ENCODE measurements at regions not wholly inside any gene's neighbourhood (a gene's known extent, or its start where the extent isn't known, plus 50 kb on each side); places are given as distances from the start of the nearest gene placed in this dataset.

GRCh38 chr1:60699325-60699724, 383.0 kb upstream of the NFIA start:
- Histone ChIP-seq H3K27ac (no peak overlapping the region), H3K36me3 (no peaks in the 10 kb centered on the region), H3K4me1 (no peaks in the 10 kb centered on the region), H3K4me3 (no peak overlapping the region), H3K9me3 (no peaks in the 10 kb centered on the region), H3K27me3 (no peaks in the 10 kb centered on the region)
- DNase-seq (ENCODE audit: low spot score in 2 of 2), result no peak
- intact Hi-C loops (cut with DNase I), result no loop called here
- no peak for TF ChIP-seq CTCF (IDR thresholded peaks at IDR 0.05)

- Histone ChIP-seq H3K27ac (no peak overlapping the region), H3K4me3 (no peak overlapping the region), H3K27me3 (no peaks in the 10 kb centered on the region), H3K36me3 (no peaks in the 10 kb centered on the region), H3K4me1 (no peaks in the 10 kb centered on the region), H3K9me3 (peaks cover 0 to 12% of the 10 kb centered on the region in 2 donors)
- no peak for TF ChIP-seq CTCF (IDR thresholded peaks at IDR 0.05)
- DNase-seq (ENCODE audit: low spot score in 2 of 2), result no peak
- intact Hi-C loops (cut with DNase I), result no loop called here
Measured at GRCh38 chr1:60697204-60697994, 385.0 kb upstream of the NFIA start.

GRCh38 chr1:60696512-60696911, 385.8 kb upstream of the NFIA start:
- no peak overlapping the region for H3K4me3 ChIP-seq
- H3K4me1 ChIP-seq, result no peaks in the 10 kb centered on the region
- no peak for DNase-seq (ENCODE audit: low spot score in 2 of 2)
- no peaks in the 10 kb centered on the region for H3K27me3 ChIP-seq
- peaks cover 0 to 12% of the 10 kb centered on the region in 2 donors for H3K9me3 ChIP-seq
- no peak for TF ChIP-seq CTCF (IDR thresholded peaks at IDR 0.05)
- no peaks in the 10 kb centered on the region for H3K36me3 ChIP-seq
- intact Hi-C loops (cut with DNase I), result no loop called here
- no peak overlapping the region for H3K27ac ChIP-seq

- Histone ChIP-seq H3K27ac (no peak overlapping the region), H3K27me3 (no peaks in the 10 kb centered on the region), H3K4me1 (no peaks in the 10 kb centered on the region), H3K4me3 (no peak overlapping the region), H3K36me3 (no peaks in the 10 kb centered on the region), H3K9me3 (peaks cover 0 to 12% of the 10 kb centered on the region in 2 donors)
- TF ChIP-seq CTCF (IDR thresholded peaks at IDR 0.05), result no peak
- DNase-seq (ENCODE audit: low spot score in 2 of 2), result no peak
- intact Hi-C loops (cut with DNase I), result no loop called here
Measured at GRCh38 chr1:60695716-60696171, 386.6 kb upstream of the NFIA start.

- H3K4me1 ChIP-seq, result no peaks in the 10 kb centered on the region
- H3K27me3 ChIP-seq, result no peaks in the 10 kb centered on the region
- H3K9me3 ChIP-seq, result peaks cover 0 to 12% of the 10 kb centered on the region in 2 donors
- intact Hi-C loops (cut with DNase I), result no loop called here
- DNase-seq (ENCODE audit: low spot score in 2 of 2), result no peak
- no peak overlapping the region for H3K4me3 ChIP-seq
- H3K27ac ChIP-seq, result no peak overlapping the region
- no peaks in the 10 kb centered on the region for H3K36me3 ChIP-seq
- TF ChIP-seq CTCF (IDR thresholded peaks at IDR 0.05), result no peak
Measured at GRCh38 chr1:60694980-60695379, 387.4 kb upstream of the NFIA start.
